DOHH2 (cell line): ENCODE measurements at regions not wholly inside any gene's neighbourhood (a gene's known extent, or its start where the extent isn't known, plus 50 kb on each side); places are given as distances from the start of the nearest gene placed in this dataset.

Experiments used
- EZH2phosphoT487 ChIP-seq: fragments of 200-600 bp; sonication (generic); IDR thresholded peaks from 2 replicates; pipeline ENCODE4 v1.6.1; 2017; ENCODE audit warnings: borderline replicate concordance, mild to moderate bottlenecking, antibody characterized with exemption, low read length, moderate library complexity, mixed read lengths
- TF ChIP-seq, protein P1 (sequence below): fragments of 200-600 bp; sonication (generic); IDR thresholded peaks from one replicate; pipeline ENCODE4 v1.5.1; 2014; ENCODE audit warnings: antibody characterized with exemption, mild to moderate bottlenecking, low read depth, low read length; ENCODE audit not compliant: poor library complexity, severe bottlenecking

DNA sequence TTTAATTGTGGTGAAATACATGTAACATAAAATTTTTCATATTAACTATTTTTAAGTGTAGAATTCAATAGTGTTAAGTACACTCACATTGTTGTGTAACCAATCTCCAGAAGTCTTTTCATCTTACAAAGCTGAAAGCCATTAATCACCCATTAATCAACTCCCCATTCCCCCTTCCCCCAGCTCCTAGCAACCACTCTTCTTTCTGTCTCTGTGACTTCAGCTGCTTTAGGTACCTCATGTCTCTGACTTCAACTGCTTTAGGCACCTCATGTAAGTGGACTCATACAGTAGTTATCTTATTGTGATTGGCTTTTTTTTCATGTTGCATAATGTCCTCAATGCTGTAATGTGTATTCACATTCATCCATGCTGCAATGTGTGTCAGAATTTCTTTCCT lies 150.8 kb upstream of the NTM start:
- TF ChIP-seq, protein P1, sequence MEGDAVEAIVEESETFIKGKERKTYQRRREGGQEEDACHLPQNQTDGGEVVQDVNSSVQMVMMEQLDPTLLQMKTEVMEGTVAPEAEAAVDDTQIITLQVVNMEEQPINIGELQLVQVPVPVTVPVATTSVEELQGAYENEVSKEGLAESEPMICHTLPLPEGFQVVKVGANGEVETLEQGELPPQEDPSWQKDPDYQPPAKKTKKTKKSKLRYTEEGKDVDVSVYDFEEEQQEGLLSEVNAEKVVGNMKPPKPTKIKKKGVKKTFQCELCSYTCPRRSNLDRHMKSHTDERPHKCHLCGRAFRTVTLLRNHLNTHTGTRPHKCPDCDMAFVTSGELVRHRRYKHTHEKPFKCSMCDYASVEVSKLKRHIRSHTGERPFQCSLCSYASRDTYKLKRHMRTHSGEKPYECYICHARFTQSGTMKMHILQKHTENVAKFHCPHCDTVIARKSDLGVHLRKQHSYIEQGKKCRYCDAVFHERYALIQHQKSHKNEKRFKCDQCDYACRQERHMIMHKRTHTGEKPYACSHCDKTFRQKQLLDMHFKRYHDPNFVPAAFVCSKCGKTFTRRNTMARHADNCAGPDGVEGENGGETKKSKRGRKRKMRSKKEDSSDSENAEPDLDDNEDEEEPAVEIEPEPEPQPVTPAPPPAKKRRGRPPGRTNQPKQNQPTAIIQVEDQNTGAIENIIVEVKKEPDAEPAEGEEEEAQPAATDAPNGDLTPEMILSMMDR = no peak
- TF ChIP-seq EZH2phosphoT487 = no peak
